DMS53 treated with DMSO at 0.1 percent for 48 hours (cell line): ENCODE measurements at regions not wholly inside any gene's neighbourhood (a gene's known extent, or its start where the extent isn't known, plus 50 kb on each side); places are given as distances from the start of the nearest gene placed in this dataset.
"Not testable (repeated sequence)": the region's sequence is repeated elsewhere in the genome, so short reads cannot be mapped to it uniquely, and the experiment has no call there.

Experiments
- DNase-seq: peaks from one replicate; lab custom pipeline; 2025; ENCODE audit not compliant: unreplicated experiment; lab: John Stamatoyannopoulos, UW

- DNase-seq = no peak
Measured at GRCh38 chr2:81073412-81073811, 768.9 kb upstream of the LRRTM1 start.

GRCh38 chr2:81068144-81068543 is 763.6 kb upstream of the LRRTM1 start:
- DNase-seq = no peak

GRCh38 chr2:81061016-81061415 is 756.5 kb upstream of the LRRTM1 start:
- peak; percentile 93 for DNase-seq

GRCh38 chr2:81050580-81051095 is 746.1 kb upstream of the LRRTM1 start:
- no peak for DNase-seq

GRCh38 chr2:81043681-81044080 is 739.1 kb upstream of the LRRTM1 start:
- no peak for DNase-seq

DNA sequence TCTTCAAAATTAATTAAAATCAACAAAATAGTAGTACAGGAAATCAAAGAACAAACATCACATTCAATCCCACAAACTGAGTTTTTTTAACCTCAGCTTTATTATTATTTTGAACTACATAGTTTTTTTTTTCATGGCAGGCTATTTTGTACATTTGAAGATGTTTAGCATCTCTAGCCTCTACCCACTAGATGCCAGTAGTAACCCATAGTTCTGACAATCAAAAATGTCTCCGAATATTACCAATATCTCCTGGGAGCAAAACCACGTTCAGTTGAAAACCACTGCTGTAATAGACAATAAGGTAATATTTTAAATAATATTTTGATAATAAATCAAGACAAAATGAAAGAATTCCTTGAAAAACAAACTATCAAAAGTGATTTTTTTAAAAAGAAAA is 702.6 kb upstream of the LRRTM1 start:
- peak; percentile 22 for DNase-seq

DNA sequence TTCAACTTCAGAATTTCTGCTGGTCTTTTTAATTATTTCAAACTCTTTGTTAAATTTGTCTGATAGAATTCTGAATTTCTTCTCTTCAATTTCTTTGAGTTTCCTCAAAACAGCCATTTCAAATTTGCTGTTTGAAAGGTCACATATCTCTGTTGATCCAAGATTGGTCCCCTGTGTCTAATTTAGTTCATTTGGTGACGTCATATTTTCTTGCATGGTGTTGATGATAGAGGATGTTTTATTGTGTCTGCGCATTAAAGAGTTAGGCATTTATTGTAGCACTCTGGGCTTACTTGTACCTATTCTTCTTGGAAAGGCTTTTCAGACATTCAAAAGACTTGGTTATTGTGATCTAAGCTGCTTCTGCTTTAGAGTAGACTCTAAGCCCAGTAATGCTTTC is 698.4 kb upstream of the LRRTM1 start:
- no peak for DNase-seq

DNA sequence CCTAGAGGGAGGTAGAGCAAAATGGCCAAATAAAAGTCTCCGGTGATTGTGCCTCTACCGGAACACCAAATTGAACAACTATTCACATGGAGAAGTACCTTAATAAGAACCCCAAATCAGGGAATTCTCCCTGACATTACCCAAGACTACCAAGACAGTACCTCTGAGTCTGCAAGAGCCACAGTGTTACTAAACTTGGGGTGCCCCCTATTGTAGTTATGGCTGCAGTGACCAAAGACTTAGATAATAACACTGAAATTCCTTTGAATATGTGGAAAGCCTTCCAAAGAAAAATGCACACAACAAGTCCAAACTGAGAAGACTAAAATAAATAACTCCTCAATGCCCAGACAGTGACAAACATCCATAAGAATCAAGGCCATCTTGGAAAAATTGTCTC is 682.9 kb upstream of the LRRTM1 start:
- no peak for DNase-seq

DNA sequence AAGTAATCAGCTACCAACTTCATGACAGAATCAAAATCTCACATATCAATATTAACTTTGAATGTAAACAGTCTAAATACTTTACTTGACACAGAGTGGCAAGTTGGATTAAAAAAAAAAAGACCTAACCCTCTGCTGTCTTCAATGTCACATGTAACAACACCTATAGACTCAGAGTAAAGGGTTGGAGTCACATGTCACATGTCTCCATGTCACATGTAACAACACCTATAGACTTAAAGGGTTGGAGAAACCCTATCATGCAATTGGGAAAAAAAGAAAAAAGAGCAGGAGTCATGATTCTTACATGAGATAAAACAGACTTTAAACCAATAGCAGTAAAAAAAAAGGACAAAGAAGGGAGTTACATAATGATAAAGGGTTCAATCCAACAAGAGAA is 665.3 kb upstream of the LRRTM1 start:
- DNase-seq = no peak

GRCh38 chr2:80968450-80968849 is 663.9 kb upstream of the LRRTM1 start:
- no peak for DNase-seq

GRCh38 chr2:80947601-80948130 is 643.1 kb upstream of the LRRTM1 start:
- no peak for DNase-seq

GRCh38 chr2:80943487-80943886 is 638.9 kb upstream of the LRRTM1 start:
- no peak for DNase-seq

- DNase-seq = no peak
Measured at GRCh38 chr2:80942766-80943165, 638.2 kb upstream of the LRRTM1 start.

- no peak for DNase-seq
Measured at GRCh38 chr2:80938463-80938862, 633.9 kb upstream of the LRRTM1 start.

DNA sequence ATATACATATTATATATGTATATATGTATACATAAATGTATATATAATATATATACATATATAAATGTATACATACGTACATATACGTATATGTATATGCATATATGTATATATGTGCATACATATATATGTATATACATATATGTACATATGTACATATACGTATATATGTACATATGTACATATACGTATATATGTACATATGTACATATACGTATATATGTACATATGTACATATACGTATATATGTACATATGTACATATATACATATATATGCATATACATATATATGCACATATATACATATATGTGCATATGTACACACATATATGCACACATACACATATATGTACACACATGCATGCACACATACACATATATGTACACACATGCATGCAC is 627.3 kb upstream of the LRRTM1 start:
- DNase-seq = not testable (repeated sequence)

DNA sequence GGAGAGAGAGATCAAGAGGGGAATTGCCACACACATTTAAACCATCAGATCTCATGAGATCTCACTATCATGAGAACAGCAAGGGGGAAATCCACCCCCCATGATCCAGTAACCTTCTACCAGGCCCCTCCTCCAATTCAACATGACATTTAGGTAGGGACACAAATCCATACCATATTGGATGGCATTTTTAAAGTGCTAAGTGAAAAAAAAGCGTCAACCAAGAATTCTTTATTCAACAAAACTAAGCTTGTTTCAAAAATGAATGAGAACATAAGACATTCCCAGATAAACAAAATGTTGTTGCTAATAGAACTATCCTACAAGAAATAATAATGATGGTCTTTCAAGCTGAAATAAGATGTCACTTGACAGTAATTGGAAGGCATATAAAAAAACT is 626.2 kb upstream of the LRRTM1 start:
- no peak for DNase-seq

GRCh38 chr2:80926168-80926567 is 621.6 kb upstream of the LRRTM1 start:
- no peak for DNase-seq

DNA sequence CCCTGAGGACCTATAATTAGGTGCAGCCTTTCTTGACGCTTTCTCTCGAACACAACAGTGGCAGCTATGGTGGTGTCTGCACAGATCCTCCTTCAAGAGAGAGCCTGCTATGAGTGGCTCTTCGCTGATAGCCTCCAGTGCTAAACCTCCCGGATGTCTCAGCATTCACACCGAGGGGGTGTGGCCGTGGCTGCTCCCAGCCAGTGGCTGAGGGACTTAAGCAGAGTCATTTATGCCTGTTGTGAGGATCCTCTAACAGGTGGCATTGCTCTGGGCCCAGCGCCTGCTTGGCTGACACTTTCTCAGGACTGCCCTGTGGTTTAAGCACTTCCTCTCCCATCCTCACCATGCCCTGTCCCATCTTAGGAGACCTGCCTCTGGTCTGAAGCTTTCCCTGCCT is 592.0 kb upstream of the LRRTM1 start:
- DNase-seq = no peak

GRCh38 chr2:80894486-80894885 is 589.9 kb upstream of the LRRTM1 start:
- no peak for DNase-seq

DNA sequence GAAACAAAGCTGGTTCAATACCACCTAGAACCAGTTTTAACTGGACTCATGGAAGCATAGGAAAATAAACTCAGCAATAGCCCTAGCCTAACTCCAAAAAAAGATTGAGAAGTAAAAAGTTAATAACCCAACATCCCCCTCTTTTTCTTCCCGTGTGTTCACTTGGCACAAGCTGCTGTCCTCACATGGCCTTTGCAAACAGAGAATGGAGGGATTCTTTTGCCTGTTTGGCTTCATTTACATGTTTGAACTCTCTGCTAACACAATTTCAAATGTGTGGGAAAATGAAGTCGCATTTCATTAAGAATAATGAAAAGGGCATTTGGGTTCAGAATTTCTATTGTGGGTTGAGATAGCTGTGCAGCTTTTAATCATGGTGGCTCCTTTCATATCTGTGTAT is 589.2 kb upstream of the LRRTM1 start:
- no peak for DNase-seq

- DNase-seq = no peak
Measured at GRCh38 chr2:80889009-80889408, 584.5 kb upstream of the LRRTM1 start.

DNA sequence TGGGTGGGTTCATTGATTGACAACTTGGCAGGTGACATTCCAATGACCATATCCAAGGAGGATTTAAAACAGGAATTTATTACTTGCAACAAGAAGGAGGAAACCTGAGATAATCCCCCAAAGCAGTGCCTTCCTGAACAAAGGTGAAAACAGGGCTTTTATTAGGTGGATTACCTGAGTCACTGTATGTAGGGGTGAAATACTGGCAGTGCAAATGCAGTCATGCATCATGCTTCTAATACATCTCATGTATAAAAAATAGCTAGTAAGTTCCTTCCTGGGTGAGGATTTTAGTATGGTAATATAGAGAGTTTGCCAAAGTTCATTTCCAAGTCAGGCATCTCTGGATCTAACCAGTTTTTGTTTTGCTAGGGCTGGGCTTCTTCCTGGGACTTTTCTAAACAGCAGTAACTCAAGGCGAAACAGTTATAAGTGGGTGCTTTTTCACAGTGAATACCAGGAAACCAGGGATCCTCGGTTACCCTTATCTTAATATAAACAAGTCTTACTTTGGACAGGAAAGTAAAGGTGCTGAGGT is 583.4 kb upstream of the LRRTM1 start:
- DNase-seq = no peak

- no peak for DNase-seq
Measured at GRCh38 chr2:80874374-80874773, 569.8 kb upstream of the LRRTM1 start.
